HepG2 (cell line): ENCODE measurements at regions not wholly inside any gene's neighbourhood (a gene's known extent, or its start where the extent isn't known, plus 50 kb on each side); places are given as distances from the start of the nearest gene placed in this dataset.
A peak's percentile ranks its signal among the peaks of the same experiment; 100 is the strongest.

Experiments used
- ARID2 ChIP-seq: sonication (generic); formaldehyde crosslinking; IDR thresholded peaks from 2 replicates; pipeline ENCODE4 v1.8.1; 2022; ENCODE audit warnings: mild to moderate bottlenecking, missing genetic modification reagents, borderline replicate concordance
- ATF4 ChIP-seq, 2 experiments: fragments of 450-650 bp in 1 of 2; sonication (generic) in 1 of 2; formaldehyde crosslinking; IDR thresholded peaks; 2 replicates each; pipeline versions ENCODE4 v1.5.0 to v1.8.0; 2020 to 2022; ENCODE audit warnings: mild to moderate bottlenecking in 1 of 2, missing genetic modification reagents in 1 of 2
- BCLAF1 ChIP-seq: fragments of 450-650 bp; IDR thresholded peaks from 2 replicates; pipeline ENCODE4 v1.6.1; 2017; ENCODE audit warnings: mild to moderate bottlenecking
- BRD4 ChIP-seq: sonication (generic); formaldehyde crosslinking; IDR thresholded peaks from 2 replicates; pipeline ENCODE4 v1.4.0; 2020; ENCODE audit warnings: missing genetic modification reagents
- FOSL1 ChIP-seq: sonication (generic); formaldehyde crosslinking; IDR thresholded peaks from 2 replicates; pipeline ENCODE4 v1.9.0; 2021; ENCODE audit warnings: missing genetic modification reagents, borderline replicate concordance
- IRF9 ChIP-seq: sonication (generic); formaldehyde crosslinking; IDR thresholded peaks from 2 replicates; pipeline ENCODE4 v1.8.0; 2022; ENCODE audit warnings: missing genetic modification reagents, mild to moderate bottlenecking, borderline replicate concordance
- KDM5B ChIP-seq: sonication (generic); formaldehyde crosslinking; IDR thresholded peaks from 2 replicates; pipeline ENCODE4 v1.4.0; 2020; ENCODE audit warnings: missing genetic modification reagents, mild to moderate bottlenecking, borderline replicate concordance
- MAZ ChIP-seq, 2 experiments: sonication (generic) in 1 of 2; formaldehyde crosslinking in 1 of 2; IDR thresholded peaks; 2 replicates each; pipeline versions ENCODE4 v1.5.0 to v1.6.1; 2012 to 2020; ENCODE audit warnings: low read depth in 2 of 2, mild to moderate bottlenecking in 2 of 2, borderline replicate concordance in 1 of 2, improper control_type of control experiment in 1 of 2, low read length in 1 of 2, missing genetic modification reagents in 1 of 2, moderate library complexity in 1 of 2
- MXI1 ChIP-seq: IDR thresholded peaks from 3 replicates; pipeline ENCODE4 v1.6.1; 2012; ENCODE audit warnings: low read depth, low read length, inconsistent platforms, borderline replicate concordance
- NR2F2 ChIP-seq: IDR thresholded peaks from 2 replicates; pipeline ENCODE4 v1.6.1; 2012; ENCODE audit warnings: low read depth, inconsistent platforms, borderline replicate concordance
- PHB2 ChIP-seq: fragments of 450-650 bp; IDR thresholded peaks from 2 replicates; pipeline ENCODE4 v1.6.1; 2018; ENCODE audit not compliant: partially characterized antibody
- SMARCE1 ChIP-seq: fragments of 450-650 bp; IDR thresholded peaks from 2 replicates; pipeline ENCODE4 v1.6.1; 2017; ENCODE audit warnings: borderline replicate concordance
- TBX3 ChIP-seq: fragments of 450-650 bp; IDR thresholded peaks from 2 replicates; pipeline ENCODE4 v1.6.1; 2017; ENCODE audit warnings: antibody characterized with exemption, mild to moderate bottlenecking, inconsistent platforms, borderline replicate concordance
- TEAD2 ChIP-seq: sonication (generic); formaldehyde crosslinking; IDR thresholded peaks from 2 replicates; pipeline ENCODE4 v1.9.0; 2021; ENCODE audit warnings: missing genetic modification reagents
- TIGD3 ChIP-seq: sonication (generic); formaldehyde crosslinking; IDR thresholded peaks from 2 replicates; pipeline ENCODE4 v1.5.1; 2020; ENCODE audit warnings: mild to moderate bottlenecking, missing genetic modification reagents, borderline replicate concordance
- ZBTB38 ChIP-seq: sonication (generic); formaldehyde crosslinking; IDR thresholded peaks from 2 replicates; pipeline ENCODE4 v1.5.1; 2020; ENCODE audit warnings: mild to moderate bottlenecking, missing genetic modification reagents
- ZBTB4 ChIP-seq: sonication (generic); formaldehyde crosslinking; IDR thresholded peaks from 2 replicates; pipeline ENCODE4 v1.4.0; 2020; ENCODE audit warnings: missing genetic modification reagents, mild to moderate bottlenecking, borderline replicate concordance
- ZNF232 ChIP-seq: sonication (generic); formaldehyde crosslinking; IDR thresholded peaks from 2 replicates; pipeline ENCODE4 v1.4.0; 2020; ENCODE audit warnings: missing genetic modification reagents, borderline replicate concordance
- ZNF235 ChIP-seq: sonication (generic); formaldehyde crosslinking; IDR thresholded peaks from 2 replicates; pipeline ENCODE4 v1.8.1; 2023; ENCODE audit warnings: mild to moderate bottlenecking, missing genetic modification reagents, borderline replicate concordance
- ZNF563 ChIP-seq: sonication (generic); formaldehyde crosslinking; IDR thresholded peaks from 2 replicates; pipeline ENCODE4 v1.8.0; 2022; ENCODE audit warnings: mild to moderate bottlenecking, moderate library complexity, missing genetic modification reagents
- ZNF670 ChIP-seq: sonication (generic); formaldehyde crosslinking; IDR thresholded peaks from 2 replicates; pipeline ENCODE4 v1.8.0; 2022; ENCODE audit warnings: mild to moderate bottlenecking, missing genetic modification reagents, borderline replicate concordance

GRCh38 chr5:147167529-147167928 is 67.3 kb upstream of the STK32A start (continued):
- no peak for TF ChIP-seq TIGD3
- TF ChIP-seq ATF4 (CRISPR knock-in tag; IDR thresholded peaks at IDR 0.05) = 0 out of 4 replicates have a peak, but pooled peaks of 1 of the 2 experiments have one; percentile 33
- TF ChIP-seq ZBTB38 (CRISPR knock-in tag) = no peak
- TF ChIP-seq TEAD2 = no peak
- TF ChIP-seq ZBTB4 (CRISPR knock-in tag) = no peak
- no peak for TF ChIP-seq BCLAF1
- peak; percentile 81; the same call in 1 of the 2 replicates for TF ChIP-seq FOSL1 (CRISPR knock-in tag)
- no peak for TF ChIP-seq ARID2 (CRISPR knock-in tag)
- TF ChIP-seq ZNF670 = no peak
- TF ChIP-seq KDM5B (CRISPR knock-in tag) = no peak
- TF ChIP-seq ZNF232 (CRISPR knock-in tag) = no peak
- TF ChIP-seq TBX3 = peak; percentile 15; the same call in 1 of the 2 replicates
- no peak for TF ChIP-seq MAZ (IDR thresholded peaks at IDR 0.05; ENCODE audit: borderline replicate concordance, low read depth, low read length)
- no peak for TF ChIP-seq MAZ (CRISPR knock-in tag; IDR thresholded peaks at IDR 0.05; ENCODE audit: low read depth)
- TF ChIP-seq ZNF563 (CRISPR knock-in tag) = no peak
- no peak for TF ChIP-seq ZNF235
- TF ChIP-seq PHB2 = no peak
- TF ChIP-seq SMARCE1 = 0 out of 2 replicates have a peak, but pooled peaks have one; percentile 55
- no peak for TF ChIP-seq MXI1
- no peak for TF ChIP-seq IRF9
- no peak; the same call in 1 of the 2 replicates for TF ChIP-seq NR2F2
- no peak for TF ChIP-seq BRD4 (CRISPR knock-in tag)
